ENCODE measurements at regions not wholly inside any gene's neighbourhood (a gene's known extent, or its start where the extent isn't known, plus 50 kb on each side); places are given as distances from the start of the nearest gene placed in this dataset.

- TF ChIP-seq, protein P1, sequence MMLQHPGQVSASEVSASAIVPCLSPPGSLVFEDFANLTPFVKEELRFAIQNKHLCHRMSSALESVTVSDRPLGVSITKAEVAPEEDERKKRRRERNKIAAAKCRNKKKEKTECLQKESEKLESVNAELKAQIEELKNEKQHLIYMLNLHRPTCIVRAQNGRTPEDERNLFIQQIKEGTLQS (IDR thresholded peaks at IDR 0.05), result no peak
- TF ChIP-seq MAX (IDR thresholded peaks at IDR 0.05) (no peak), TAF1 (conservative IDR thresholded peaks at IDR 0.05) (no peak), GABPA (IDR thresholded peaks at IDR 0.05 in 1 of 2, conservative IDR thresholded peaks at IDR 0.05 in 1 of 2) (no peak), CTCF (IDR thresholded peaks at IDR 0.05; ENCODE audit: low read depth, low read length, missing input control) (no peak), FOXA2 (IDR thresholded peaks at IDR 0.05) (no peak), HNF4G (IDR thresholded peaks at IDR 0.05) (no peak), RAD21 (IDR thresholded peaks at IDR 0.05) (no peak), SP1 (IDR thresholded peaks at IDR 0.05) (no peak), JUND (IDR thresholded peaks at IDR 0.05) (no peak), FOXA1 (IDR thresholded peaks at IDR 0.05) (no peak), YY1 (IDR thresholded peaks at IDR 0.05) (no peak), NR2F2 (IDR thresholded peaks at IDR 0.05) (no peak)
- Histone ChIP-seq H3K27me3 (ENCODE audit: control insufficient read depth in 4 of 4, insufficient read depth in 4 of 4, low read length in 3 of 4) (no peaks in the 10 kb centered on the region), H3K9me3 (ENCODE audit: control insufficient read depth in 4 of 4, low read length in 3 of 4) (no peaks in the 10 kb centered on the region), H3K36me3 (ENCODE audit: control insufficient read depth in 4 of 4, insufficient read depth in 3 of 4, low read depth in 1 of 4, low read length in 3 of 4) (no peaks in the 10 kb centered on the region), H3K4me1 (ENCODE audit: control insufficient read depth in 4 of 4, insufficient read depth in 4 of 4, low read length in 3 of 4) (peaks cover 0 to 3% (median under 1%) of the 10 kb centered on the region in 4 donors), H3K9ac (ENCODE audit: low read depth in 1 of 2, low read length in 2 of 2) (no peak overlapping the region), H3K27ac (ENCODE audit: low read depth in 1 of 2, low read length in 2 of 2) (no peak overlapping the region), H3K4me3 (ENCODE audit: low read depth in 1 of 3, low read length in 3 of 3) (no peak overlapping the region)
- DNase-seq (ENCODE audit: low spot score), result no peak
- 96% methylated on average over 3 of the region's 3 CpGs for WGBS
Measured at GRCh38 chr6:79818471-79818870, 128.9 kb downstream of the ELOVL4 start.

GRCh38 chr6:79814940-79815339 lies 132.4 kb downstream of the ELOVL4 start:
- peaks cover 0 to 3% (median under 1%) of the 10 kb centered on the region in 4 donors for H3K4me1 ChIP-seq (ENCODE audit: control insufficient read depth in 4 of 4, insufficient read depth in 4 of 4, low read length in 3 of 4)
- H3K27me3 ChIP-seq (ENCODE audit: control insufficient read depth in 4 of 4, insufficient read depth in 4 of 4, low read length in 3 of 4), result no peaks in the 10 kb centered on the region
- no peak for TF ChIP-seq RXRA (IDR thresholded peaks at IDR 0.05)
- no peak for TF ChIP-seq NR2F2 (IDR thresholded peaks at IDR 0.05)
- no peak for TF ChIP-seq GABPA (IDR thresholded peaks at IDR 0.05 in 1 of 2, conservative IDR thresholded peaks at IDR 0.05 in 1 of 2)
- no peak for TF ChIP-seq FOXA2 (IDR thresholded peaks at IDR 0.05)
- TF ChIP-seq HNF4G (IDR thresholded peaks at IDR 0.05), result no peak
- no peak for TF ChIP-seq CTCF (IDR thresholded peaks at IDR 0.05; ENCODE audit: low read depth, low read length, missing input control)
- TF ChIP-seq TAF1 (conservative IDR thresholded peaks at IDR 0.05), result no peak
- no peak for TF ChIP-seq YY1 (IDR thresholded peaks at IDR 0.05)
- TF ChIP-seq EGR1 (IDR thresholded peaks at IDR 0.05; ENCODE audit: low read depth in 2 of 2), result no peak
- TF ChIP-seq, protein P2, sequence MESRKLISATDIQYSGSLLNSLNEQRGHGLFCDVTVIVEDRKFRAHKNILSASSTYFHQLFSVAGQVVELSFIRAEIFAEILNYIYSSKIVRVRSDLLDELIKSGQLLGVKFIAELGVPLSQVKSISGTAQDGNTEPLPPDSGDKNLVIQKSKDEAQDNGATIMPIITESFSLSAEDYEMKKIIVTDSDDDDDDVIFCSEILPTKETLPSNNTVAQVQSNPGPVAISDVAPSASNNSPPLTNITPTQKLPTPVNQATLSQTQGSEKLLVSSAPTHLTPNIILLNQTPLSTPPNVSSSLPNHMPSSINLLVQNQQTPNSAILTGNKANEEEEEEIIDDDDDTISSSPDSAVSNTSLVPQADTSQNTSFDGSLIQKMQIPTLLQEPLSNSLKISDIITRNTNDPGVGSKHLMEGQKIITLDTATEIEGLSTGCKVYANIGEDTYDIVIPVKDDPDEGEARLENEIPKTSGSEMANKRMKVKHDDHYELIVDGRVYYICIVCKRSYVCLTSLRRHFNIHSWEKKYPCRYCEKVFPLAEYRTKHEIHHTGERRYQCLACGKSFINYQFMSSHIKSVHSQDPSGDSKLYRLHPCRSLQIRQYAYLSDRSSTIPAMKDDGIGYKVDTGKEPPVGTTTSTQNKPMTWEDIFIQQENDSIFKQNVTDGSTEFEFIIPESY (IDR thresholded peaks at IDR 0.05), result no peak
- TF ChIP-seq MAX (IDR thresholded peaks at IDR 0.05), result no peak
- no peak for TF ChIP-seq SP1 (IDR thresholded peaks at IDR 0.05)
- no peak for TF ChIP-seq HNF4A (conservative IDR thresholded peaks at IDR 0.05)
- TF ChIP-seq, protein P1 (IDR thresholded peaks at IDR 0.05), result no peak
- no peak for TF ChIP-seq JUND (IDR thresholded peaks at IDR 0.05)
- TF ChIP-seq REST (IDR thresholded peaks at IDR 0.05), result no peak
- no peak for TF ChIP-seq RAD21 (IDR thresholded peaks at IDR 0.05)
- no peak for TF ChIP-seq FOXA1 (IDR thresholded peaks at IDR 0.05)
- no peak overlapping the region for H3K4me3 ChIP-seq (ENCODE audit: low read depth in 1 of 3, low read length in 3 of 3)
- no peaks in the 10 kb centered on the region for H3K9me3 ChIP-seq (ENCODE audit: control insufficient read depth in 4 of 4, low read length in 3 of 4)
- H3K9ac ChIP-seq (ENCODE audit: low read depth in 1 of 2, low read length in 2 of 2), result no peak overlapping the region
- H3K27ac ChIP-seq (ENCODE audit: low read depth in 1 of 2, low read length in 2 of 2), result no peak overlapping the region
- no peaks in the 10 kb centered on the region for H3K36me3 ChIP-seq (ENCODE audit: control insufficient read depth in 4 of 4, insufficient read depth in 3 of 4, low read depth in 1 of 4, low read length in 3 of 4)
- 89% methylated on average over 2 of the region's 2 CpGs for WGBS
- no peak for DNase-seq (ENCODE audit: low spot score)
